Kidney capillary endothelial cell (primary cell): ENCODE measurements at regions not wholly inside any gene's neighbourhood (a gene's known extent, or its start where the extent isn't known, plus 50 kb on each side); places are given as distances from the start of the nearest gene placed in this dataset.
"Not testable (repeated sequence)": the region's sequence is repeated elsewhere in the genome, so short reads cannot be mapped to it uniquely, and the experiment has no call there.

ENCODE experiments used
- DNase-seq: peaks from one replicate; pipeline ENCODE4 v3.0.0-alpha.2; 2018; ENCODE audit warnings: low spot score

- DNase-seq: no peak
Measured at GRCh38 chr2:220346919-220347318, 719.5 kb downstream of the SLC4A3 start.

DNA sequence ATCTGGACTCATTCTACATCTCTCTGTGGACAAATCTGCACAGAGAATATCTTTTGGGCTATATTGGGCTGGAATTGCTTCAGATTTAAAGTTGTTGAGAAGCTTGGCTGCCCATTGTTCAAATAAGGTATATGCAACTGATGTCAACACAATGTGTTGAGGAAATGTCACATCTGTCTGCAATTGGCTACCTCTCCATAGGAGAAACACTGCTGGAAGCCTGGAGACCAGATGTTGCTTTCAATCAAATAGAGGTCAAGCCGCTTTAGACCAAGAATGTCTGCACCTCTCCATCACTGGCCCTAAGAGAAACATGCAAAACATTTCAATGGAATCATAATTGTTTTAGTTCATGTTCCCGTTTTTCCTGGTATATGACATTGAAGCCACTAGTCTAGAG is 720.2 kb downstream of the SLC4A3 start:
- DNase-seq: no peak

- DNase-seq: no peak
Measured at GRCh38 chr2:220348206-220348605, 720.8 kb downstream of the SLC4A3 start.

GRCh38 chr2:220353897-220354296 is 726.5 kb downstream of the SLC4A3 start:
- DNase-seq: no peak

GRCh38 chr2:220356076-220356475 is 728.6 kb downstream of the SLC4A3 start:
- no peak for DNase-seq

DNA sequence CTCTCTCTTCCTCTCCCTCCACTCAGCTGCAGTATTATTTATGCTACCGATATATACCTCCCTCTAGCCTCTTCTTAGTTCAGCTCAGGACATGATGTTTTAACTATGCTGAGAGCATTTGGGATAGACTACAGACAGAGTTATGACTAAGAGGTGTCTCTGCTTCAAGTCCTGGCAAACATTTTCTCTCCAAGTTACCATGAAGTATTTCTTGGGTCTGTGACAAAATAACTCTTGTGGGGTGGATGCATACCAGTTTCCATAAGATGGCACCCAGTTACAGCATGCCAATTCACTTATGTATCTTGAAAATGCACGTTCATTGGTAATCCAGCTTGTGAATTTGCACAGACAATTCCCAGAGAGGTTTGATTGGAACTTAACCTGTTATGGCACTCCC is 737.6 kb downstream of the SLC4A3 start:
- DNase-seq: no peak

DNA sequence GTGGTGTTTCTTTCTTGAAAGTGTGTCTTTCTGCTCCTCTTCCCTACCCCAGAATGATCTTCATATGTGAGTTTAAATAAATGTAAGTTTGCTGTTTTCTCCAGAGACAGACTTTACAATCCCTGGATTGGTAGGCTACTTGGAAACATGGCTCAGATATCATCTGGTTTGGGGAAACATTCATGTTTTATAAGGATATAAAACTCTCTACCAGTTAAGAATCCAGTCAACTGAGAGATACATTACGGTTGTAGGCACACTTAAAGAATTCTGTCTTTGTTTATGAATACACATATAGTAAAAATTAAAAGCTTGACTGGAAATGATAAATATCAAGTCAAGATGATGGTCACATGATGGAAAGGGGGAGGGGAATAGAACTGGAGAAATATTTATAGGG is 739.3 kb downstream of the SLC4A3 start:
- no peak for DNase-seq

DNA sequence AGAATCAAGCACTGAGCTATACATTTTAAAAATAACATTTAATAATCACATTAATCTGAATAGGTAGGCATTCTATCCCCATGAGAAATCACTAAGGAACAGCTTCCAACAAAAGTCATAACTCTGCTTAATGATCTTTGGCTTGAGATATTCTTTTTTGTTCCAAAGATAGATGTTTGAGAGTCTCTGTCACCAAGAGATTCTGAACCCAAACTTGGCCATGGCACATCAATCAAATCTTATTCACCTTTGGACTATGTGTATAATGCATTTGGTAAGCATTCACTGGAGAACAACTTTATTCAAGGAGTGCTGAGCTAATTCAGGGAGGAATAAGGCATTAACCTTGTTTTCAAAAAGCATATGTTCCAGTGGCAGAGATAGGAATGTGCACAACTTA is 743.3 kb downstream of the SLC4A3 start:
- no peak for DNase-seq

DNA sequence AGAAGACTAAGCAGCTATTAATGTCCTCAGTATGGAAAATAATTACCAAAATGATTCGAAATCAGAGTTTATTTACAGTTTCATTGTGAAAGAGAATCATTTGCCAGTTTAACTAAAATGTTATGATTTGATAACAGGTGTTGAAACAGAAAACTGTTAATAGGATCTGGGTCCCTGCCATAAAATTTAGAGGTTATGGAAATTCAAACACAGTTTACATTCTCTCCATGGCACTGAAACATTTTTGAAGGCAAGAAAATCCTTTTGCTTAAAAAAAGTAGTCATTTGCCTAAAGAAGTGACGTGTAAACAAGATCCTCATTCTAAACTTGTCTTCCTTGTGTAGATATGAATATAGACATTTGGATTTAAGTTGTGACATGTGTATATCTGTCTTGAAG is 743.8 kb downstream of the SLC4A3 start:
- DNase-seq: no peak

- DNase-seq: no peak
Measured at GRCh38 chr2:220373878-220374277, 746.4 kb downstream of the SLC4A3 start.

DNA sequence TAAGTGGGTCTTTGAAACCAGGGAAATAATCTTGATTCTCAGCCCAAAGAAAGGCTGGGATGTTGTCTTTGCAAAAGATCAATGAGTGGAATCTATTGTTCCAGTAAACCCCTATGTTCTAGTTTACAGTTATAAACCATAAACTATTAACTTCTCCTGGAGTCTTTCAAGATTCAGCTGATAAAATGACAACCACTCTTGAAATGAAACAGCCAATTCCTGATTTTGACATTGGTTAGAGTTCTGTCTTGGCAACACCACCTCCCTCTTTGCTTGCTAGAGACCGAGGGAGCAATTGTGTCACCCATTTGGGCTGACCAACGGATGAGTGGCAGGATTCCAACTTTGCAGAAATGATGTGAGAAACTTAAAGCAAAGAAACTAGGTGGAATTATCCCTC is 746.9 kb downstream of the SLC4A3 start:
- no peak for DNase-seq

GRCh38 chr2:220377482-220378155 is 750.2 kb downstream of the SLC4A3 start:
- no peak for DNase-seq

DNA sequence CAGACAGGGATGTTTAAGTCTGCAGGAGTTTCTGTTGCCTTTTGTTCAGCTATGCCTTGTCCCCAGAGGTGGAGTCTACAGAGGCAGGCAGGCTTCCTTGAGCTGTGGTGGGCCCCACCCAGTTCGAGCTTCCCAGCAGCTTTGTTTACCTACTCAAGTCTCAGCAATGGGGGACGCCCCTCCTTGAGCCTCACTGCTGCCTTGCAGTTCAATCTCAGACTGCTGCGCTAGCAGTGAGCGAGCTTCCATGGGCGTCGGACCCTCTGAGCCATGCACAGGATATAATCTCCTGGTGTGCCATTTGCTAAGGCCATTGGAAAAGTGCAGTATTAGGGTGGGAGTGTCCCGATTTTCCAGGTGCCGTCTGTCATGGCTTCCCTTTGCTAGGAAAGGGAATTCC is 760.3 kb downstream of the SLC4A3 start:
- DNase-seq: not testable (repeated sequence)

GRCh38 chr2:220393711-220394110 is 766.3 kb downstream of the SLC4A3 start:
- no peak for DNase-seq

DNA sequence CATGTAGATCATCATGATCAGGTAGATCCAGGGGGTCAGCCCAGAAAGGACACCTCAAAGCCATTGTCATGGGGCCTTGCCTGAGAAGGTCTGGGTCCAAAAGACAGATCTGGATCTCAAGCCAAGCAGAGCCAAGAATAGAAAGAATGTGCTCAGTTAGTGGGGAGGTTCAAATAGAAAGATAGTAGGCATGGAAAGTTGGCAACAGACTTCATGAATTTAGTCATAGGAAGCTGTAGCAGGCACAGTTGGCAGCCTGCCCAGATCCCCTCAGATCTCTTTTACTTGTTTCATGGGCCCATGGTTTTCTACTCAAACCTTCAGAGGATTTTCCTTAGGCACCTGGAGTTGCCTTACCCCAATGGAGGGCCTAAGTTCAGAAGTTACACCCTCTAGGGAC is 767.0 kb downstream of the SLC4A3 start:
- DNase-seq: peak; percentile 0

GRCh38 chr2:220396287-220396686 is 768.9 kb downstream of the SLC4A3 start:
- no peak for DNase-seq

DNA sequence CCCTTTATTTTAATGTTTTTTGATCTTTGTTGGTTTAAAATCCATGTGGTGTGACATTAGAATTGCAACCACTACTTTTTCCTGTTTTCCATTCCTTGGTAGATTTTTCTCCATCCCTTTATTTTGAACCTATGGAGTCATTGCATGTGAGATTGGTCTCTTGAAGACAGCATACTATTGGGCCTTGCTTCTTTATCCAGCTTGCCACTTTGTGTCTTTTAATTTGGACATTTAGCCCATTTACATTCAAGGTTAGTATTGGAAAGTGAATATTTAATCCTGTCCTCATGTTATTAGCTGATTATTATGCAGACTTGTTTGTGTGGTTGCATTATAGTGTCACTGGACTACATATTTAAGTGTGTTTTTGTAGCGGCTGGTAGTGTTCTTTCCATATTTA is 782.9 kb downstream of the SLC4A3 start:
- no peak for DNase-seq

DNA sequence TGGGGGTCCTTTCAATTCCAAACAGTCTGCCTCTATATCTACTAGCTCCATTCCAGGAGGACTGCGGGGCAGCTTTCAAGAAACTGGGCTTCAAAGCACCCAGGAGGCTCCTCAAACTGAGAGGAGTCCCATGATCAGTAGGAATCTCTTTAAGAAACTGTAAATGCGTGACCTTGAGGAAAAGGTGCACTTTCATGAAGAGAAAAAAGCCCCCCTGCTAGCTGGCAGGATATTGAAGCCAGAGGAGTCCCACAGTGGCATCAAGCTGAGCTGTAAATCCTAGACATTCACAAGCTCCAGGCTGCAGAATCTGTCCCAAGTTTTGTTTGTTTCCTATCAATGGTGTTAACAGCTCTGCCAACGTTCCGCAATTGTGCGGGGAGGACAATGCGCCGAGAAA is 790.1 kb downstream of the SLC4A3 start:
- no peak for DNase-seq

DNA sequence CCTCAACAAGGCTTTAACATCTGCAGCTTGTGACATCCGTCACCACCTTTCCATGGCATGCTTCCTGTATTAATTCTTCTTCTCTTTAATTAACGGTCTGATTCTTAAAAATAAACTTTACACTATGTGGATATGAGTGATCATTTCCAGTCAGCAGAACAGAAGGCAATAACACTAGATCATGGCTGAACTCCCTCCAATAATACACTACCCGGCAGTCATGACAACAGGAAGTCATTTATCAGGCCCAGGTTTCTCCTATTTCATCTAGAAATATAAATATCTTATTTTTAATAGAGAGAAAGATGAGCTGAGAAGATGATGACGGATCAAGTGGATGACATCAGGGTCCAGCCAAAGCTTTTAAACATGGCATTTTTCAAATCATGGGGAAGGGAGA is 792.2 kb downstream of the SLC4A3 start:
- no peak for DNase-seq

GRCh38 chr2:220420820-220421219 is 793.4 kb downstream of the SLC4A3 start:
- no peak for DNase-seq

DNA sequence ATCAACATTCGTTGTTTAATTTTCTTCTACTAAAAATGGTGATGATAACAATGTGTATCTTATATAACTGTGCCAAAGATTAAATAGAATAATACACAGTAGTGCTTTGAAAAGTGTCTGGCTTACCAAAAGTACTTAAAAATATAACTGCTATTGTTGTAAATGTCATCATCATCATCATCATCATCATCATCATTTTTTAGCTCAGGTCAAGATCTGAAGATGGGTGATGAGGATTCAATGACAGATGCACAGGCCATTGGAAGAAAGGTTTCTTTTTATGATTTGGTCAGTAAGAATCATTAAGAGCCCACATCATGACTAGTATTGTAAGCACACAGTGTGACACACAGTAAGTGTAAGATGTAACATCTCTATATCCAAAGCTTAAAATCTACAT is 795.2 kb downstream of the SLC4A3 start:
- DNase-seq: no peak

DNA sequence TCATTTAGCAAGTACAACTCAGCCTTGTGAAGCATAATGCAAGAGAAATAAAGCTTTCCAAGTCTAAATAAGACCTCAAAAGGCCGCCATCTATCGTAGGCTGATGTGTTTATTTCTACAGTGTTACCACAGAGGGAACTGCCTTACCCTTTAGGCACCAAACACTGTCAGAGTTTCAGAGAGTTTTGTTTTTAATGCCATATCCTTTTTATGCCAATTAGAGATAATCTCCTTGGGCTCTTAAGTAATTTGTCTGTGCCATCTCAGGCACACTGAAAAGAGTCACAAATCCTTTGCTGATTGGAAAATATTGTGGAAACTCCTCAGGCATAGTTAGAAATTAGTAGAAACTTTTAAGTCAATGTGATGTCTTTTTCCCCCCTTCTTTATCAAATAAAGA is 797.1 kb downstream of the SLC4A3 start:
- no peak for DNase-seq

- no peak for DNase-seq
Measured at GRCh38 chr2:220432645-220433044, 805.2 kb downstream of the SLC4A3 start.

- no peak for DNase-seq
Measured at GRCh38 chr2:220433131-220433530, 805.7 kb downstream of the SLC4A3 start.

- no peak for DNase-seq
Measured at GRCh38 chr2:220434385-220434784, 807.0 kb downstream of the SLC4A3 start.
